ENCODE measurements at regions not wholly inside any gene's neighbourhood (a gene's known extent, or its start where the extent isn't known, plus 50 kb on each side); places are given as distances from the start of the nearest gene placed in this dataset.

DNA sequence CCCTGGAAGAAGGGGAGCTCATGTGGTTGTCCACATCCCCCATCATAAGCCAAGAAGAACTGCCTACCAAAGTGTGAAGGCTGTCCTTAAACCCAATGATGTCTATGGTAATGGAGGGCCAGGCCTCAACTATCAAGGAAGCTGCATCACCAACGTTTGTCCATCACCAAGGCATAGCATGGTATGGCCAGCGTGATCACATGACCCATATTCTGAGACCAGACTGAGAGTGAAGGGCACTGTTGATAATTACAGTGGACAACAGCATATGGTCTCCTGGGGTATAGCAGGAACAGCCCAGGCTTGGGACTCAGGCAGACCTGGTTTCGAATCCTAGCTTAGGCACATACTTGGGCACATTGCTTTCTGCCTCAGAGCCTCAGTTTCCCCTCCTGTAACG lies 218.2 kb upstream of the RREB1 start:
- in situ Hi-C loops (cut with MboI; ENCODE audit: low sequenced_read_pairs, unreplicated experiment), result no loop called here

DNA sequence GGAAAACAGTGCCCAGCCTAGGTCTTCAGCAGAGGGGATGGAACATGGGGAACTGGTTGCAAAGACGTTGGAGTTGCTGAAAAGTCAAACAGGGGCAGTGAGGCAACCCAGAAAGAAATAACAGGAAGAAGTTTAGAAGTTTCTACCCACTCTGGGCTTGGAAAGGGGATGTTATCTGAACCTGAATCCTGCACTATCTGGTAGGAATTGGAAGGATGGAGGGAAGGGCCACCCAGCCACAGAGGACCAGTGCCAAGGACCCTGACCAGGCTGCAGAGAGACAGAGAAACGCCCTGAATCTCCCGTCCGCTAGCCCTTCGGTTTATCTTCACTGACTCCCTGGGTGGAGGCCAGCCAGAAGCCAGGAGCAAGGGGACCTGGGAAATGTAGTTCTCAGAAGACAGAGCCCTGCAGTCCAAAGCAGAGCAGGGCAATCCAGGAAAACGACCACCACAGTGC lies 217.3 kb upstream of the RREB1 start:
- TF ChIP-seq, protein P1, sequence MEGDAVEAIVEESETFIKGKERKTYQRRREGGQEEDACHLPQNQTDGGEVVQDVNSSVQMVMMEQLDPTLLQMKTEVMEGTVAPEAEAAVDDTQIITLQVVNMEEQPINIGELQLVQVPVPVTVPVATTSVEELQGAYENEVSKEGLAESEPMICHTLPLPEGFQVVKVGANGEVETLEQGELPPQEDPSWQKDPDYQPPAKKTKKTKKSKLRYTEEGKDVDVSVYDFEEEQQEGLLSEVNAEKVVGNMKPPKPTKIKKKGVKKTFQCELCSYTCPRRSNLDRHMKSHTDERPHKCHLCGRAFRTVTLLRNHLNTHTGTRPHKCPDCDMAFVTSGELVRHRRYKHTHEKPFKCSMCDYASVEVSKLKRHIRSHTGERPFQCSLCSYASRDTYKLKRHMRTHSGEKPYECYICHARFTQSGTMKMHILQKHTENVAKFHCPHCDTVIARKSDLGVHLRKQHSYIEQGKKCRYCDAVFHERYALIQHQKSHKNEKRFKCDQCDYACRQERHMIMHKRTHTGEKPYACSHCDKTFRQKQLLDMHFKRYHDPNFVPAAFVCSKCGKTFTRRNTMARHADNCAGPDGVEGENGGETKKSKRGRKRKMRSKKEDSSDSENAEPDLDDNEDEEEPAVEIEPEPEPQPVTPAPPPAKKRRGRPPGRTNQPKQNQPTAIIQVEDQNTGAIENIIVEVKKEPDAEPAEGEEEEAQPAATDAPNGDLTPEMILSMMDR (IDR thresholded peaks at IDR 0.05; ENCODE audit: borderline replicate concordance, control extremely low read depth, extremely low read depth, insufficient read depth, missing control alignments), result no peak
- DNase-seq (ENCODE audit: low spot score), result no peak
- in situ Hi-C loops (cut with MboI; ENCODE audit: low sequenced_read_pairs, unreplicated experiment), result no loop called here

More for the DNA sequence above, 218.2 kb upstream of the RREB1 start:
- DNase-seq (ENCODE audit: low spot score), result no peak
- TF ChIP-seq, protein P1 (IDR thresholded peaks at IDR 0.05; ENCODE audit: borderline replicate concordance, control extremely low read depth, extremely low read depth, insufficient read depth, missing control alignments), result no peak

GRCh38 chr6:6891125-6891721 lies 216.5 kb upstream of the RREB1 start:
- DNase-seq (ENCODE audit: low spot score), result no peak
- in situ Hi-C loops (cut with MboI; ENCODE audit: low sequenced_read_pairs, unreplicated experiment), result no loop called here
- TF ChIP-seq, protein P1 (IDR thresholded peaks at IDR 0.05; ENCODE audit: borderline replicate concordance, control extremely low read depth, extremely low read depth, insufficient read depth, missing control alignments), result no peak

DNA sequence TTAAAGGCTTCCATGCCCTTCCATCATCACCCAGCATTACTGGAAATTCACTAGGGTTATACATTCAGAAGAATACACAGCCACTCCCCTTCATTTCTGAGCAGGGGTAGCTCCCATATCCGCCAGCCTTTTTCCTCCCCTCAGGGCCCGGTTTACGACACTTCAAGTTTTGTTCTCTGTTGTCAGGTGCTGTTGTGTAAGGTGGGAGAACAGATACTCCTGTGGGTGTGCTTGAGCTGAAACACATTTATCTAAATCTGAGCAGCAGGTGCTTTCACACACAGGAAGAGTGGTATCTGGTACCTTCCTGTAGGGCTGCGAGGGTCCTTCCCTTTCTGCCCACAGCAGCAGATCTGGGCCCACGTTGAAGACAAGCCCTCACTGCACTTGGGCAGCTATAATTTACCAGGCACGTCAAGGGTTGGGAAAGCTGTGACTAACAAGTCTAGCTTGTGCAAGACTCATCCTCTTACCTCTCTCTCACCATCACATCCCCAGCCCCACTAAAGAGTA lies 215.8 kb upstream of the RREB1 start:
- in situ Hi-C loops (cut with MboI; ENCODE audit: low sequenced_read_pairs, unreplicated experiment), result no loop called here
- DNase-seq (ENCODE audit: low spot score), result no peak
- TF ChIP-seq, protein P1 (IDR thresholded peaks at IDR 0.05; ENCODE audit: borderline replicate concordance, control extremely low read depth, extremely low read depth, insufficient read depth, missing control alignments), result no peak

GRCh38 chr6:6892744-6893583 lies 214.8 kb upstream of the RREB1 start:
- TF ChIP-seq, protein P1 (IDR thresholded peaks at IDR 0.05; ENCODE audit: borderline replicate concordance, control extremely low read depth, extremely low read depth, insufficient read depth, missing control alignments), result no peak
- in situ Hi-C loops (cut with MboI; ENCODE audit: low sequenced_read_pairs, unreplicated experiment), result no loop called here
- no peak for DNase-seq (ENCODE audit: low spot score)

DNA sequence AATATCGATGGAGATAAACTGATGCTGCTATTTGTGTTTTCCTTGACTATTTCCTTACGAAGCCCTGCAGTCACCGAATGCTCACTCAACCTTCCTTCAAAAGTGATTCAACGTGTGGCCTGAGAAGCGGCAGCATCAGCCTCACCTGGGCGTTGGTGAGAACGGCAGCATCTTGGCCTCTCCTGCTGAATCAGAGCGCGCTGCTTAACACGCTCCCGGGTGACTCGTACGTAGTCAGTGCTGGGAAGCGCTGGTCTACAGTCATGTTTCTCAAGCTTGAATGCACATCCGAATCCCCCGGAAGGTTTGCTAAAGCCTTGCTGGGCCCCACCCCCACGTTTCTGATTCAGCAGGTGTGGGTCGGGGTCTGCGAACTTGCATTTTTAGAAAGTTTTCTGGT lies 214.1 kb upstream of the RREB1 start:
- in situ Hi-C loops (cut with MboI; ENCODE audit: low sequenced_read_pairs, unreplicated experiment), result no loop called here
- TF ChIP-seq, protein P1 (IDR thresholded peaks at IDR 0.05; ENCODE audit: borderline replicate concordance, control extremely low read depth, extremely low read depth, insufficient read depth, missing control alignments), result no peak
- no peak for DNase-seq (ENCODE audit: low spot score)

Measured in GM13976 (cell line).